Endothelial cell of umbilical vein (primary cell): ENCODE measurements at regions not wholly inside any gene's neighbourhood (a gene's known extent, or its start where the extent isn't known, plus 50 kb on each side); places are given as distances from the start of the nearest gene placed in this dataset.

Source experiments
- CTCF ChIP-seq, 2 donors: IDR thresholded peaks; 1 replicate in 1 of 2; 2 replicates in 1 of 2; pipeline ENCODE4 v1.5.1; 2011; ENCODE audit warnings: low read length in 2 of 2, mild to moderate bottlenecking in 2 of 2, moderate library complexity in 2 of 2, control low read depth in 1 of 2, inconsistent platforms in 1 of 2, low read depth in 1 of 2; ENCODE audit not compliant: insufficient read depth in 1 of 2; ENCODE audit errors: extremely low read depth in 1 of 2
- EZH2 ChIP-seq: IDR thresholded peaks from 2 replicates; pipeline ENCODE4 v1.6.1; 2012; ENCODE audit warnings: borderline replicate concordance, low read depth, mild to moderate bottlenecking, moderate library complexity, low read length, inconsistent platforms; ENCODE audit not compliant: severe bottlenecking
- FOS ChIP-seq: IDR thresholded peaks from 2 replicates; pipeline ENCODE4 v1.6.1; 2011; ENCODE audit warnings: mild to moderate bottlenecking, low read length, moderate library complexity, borderline replicate concordance; ENCODE audit not compliant: insufficient read depth
- GATA2 ChIP-seq: IDR thresholded peaks from 2 replicates; pipeline ENCODE4 v1.7.0; 2011; ENCODE audit warnings: low read depth, mild to moderate bottlenecking, moderate library complexity, mixed read lengths, low read length; ENCODE audit not compliant: insufficient read length, insufficient read depth
- JUN ChIP-seq: IDR thresholded peaks from 2 replicates; pipeline ENCODE4 v1.6.1; 2011; ENCODE audit warnings: borderline replicate concordance, low read depth; ENCODE audit not compliant: insufficient read length, insufficient read depth
- MAX ChIP-seq: IDR thresholded peaks from 2 replicates; pipeline ENCODE4 v1.6.1; 2011; ENCODE audit not compliant: insufficient read depth, insufficient read length
- MYC ChIP-seq: IDR thresholded peaks from one replicate; pipeline ENCODE4 v1.6.1; 2011; ENCODE audit warnings: mild to moderate bottlenecking, low read depth, low read length
- POLR2A ChIP-seq: IDR thresholded peaks from 2 replicates; pipeline ENCODE4 v1.6.1; 2012; ENCODE audit warnings: low read depth, mild to moderate bottlenecking, control low read depth, low read length
- POLR2AphosphoS5 ChIP-seq: IDR thresholded peaks from 2 replicates; pipeline ENCODE4 v1.6.1; 2012; ENCODE audit warnings: low read depth, mild to moderate bottlenecking, control low read depth, low read length, moderate library complexity; ENCODE audit not compliant: insufficient read depth

- TF ChIP-seq CTCF (IDR thresholded peaks at IDR 0.05; ENCODE audit: extremely low read depth in 1 of 2, insufficient read depth in 1 of 2, low read depth in 1 of 2, low read length in 2 of 2) (no peak), EZH2 (no peak), POLR2AphosphoS5 (no peak), FOS (no peak), POLR2A (no peak), MAX (no peak), JUN (no peak), GATA2 (no peak), MYC (no peak)
Observed at GRCh38 chr21:32908534-32908933, 117.2 kb upstream of the OLIG2 start.
